PC-3 (cell line): ENCODE measurements at regions not wholly inside any gene's neighbourhood (a gene's known extent, or its start where the extent isn't known, plus 50 kb on each side); places are given as distances from the start of the nearest gene placed in this dataset.
"Not testable (repeated sequence)": the region's sequence is repeated elsewhere in the genome, so short reads cannot be mapped to it uniquely, and the experiment has no call there.

Experiments used
- EZH2 ChIP-seq: fragments of 300-600 bp; sonication (generic); IDR thresholded peaks from one replicate; pipeline ENCODE4 v1.6.1; 2017; ENCODE audit warnings: antibody characterized with exemption, mild to moderate bottlenecking, low read length; ENCODE audit not compliant: unreplicated experiment
- EZH2phosphoT487 ChIP-seq: fragments of 300-600 bp; sonication (generic); IDR thresholded peaks from 2 replicates; pipeline ENCODE4 v1.6.1; 2018; ENCODE audit warnings: mild to moderate bottlenecking, antibody characterized with exemption, low read length, borderline replicate concordance
- TF ChIP-seq, protein P1 (sequence below): fragments of 300-600 bp; sonication (generic); conservative IDR thresholded peaks from 2 replicates; pipeline ENCODE4 v1.5.1; 2017; ENCODE audit warnings: antibody characterized with exemption, low read depth, mild to moderate bottlenecking, low read length

- TF ChIP-seq, protein P1, sequence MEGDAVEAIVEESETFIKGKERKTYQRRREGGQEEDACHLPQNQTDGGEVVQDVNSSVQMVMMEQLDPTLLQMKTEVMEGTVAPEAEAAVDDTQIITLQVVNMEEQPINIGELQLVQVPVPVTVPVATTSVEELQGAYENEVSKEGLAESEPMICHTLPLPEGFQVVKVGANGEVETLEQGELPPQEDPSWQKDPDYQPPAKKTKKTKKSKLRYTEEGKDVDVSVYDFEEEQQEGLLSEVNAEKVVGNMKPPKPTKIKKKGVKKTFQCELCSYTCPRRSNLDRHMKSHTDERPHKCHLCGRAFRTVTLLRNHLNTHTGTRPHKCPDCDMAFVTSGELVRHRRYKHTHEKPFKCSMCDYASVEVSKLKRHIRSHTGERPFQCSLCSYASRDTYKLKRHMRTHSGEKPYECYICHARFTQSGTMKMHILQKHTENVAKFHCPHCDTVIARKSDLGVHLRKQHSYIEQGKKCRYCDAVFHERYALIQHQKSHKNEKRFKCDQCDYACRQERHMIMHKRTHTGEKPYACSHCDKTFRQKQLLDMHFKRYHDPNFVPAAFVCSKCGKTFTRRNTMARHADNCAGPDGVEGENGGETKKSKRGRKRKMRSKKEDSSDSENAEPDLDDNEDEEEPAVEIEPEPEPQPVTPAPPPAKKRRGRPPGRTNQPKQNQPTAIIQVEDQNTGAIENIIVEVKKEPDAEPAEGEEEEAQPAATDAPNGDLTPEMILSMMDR: not testable (repeated sequence)
- not testable (repeated sequence) for TF ChIP-seq EZH2, EZH2phosphoT487
Observed at GRCh38 chr17:52409222-52409621, 250.7 kb upstream of the CA10 start.
